Aorta (tissue), 5 donors: ENCODE measurements at regions not wholly inside any gene's neighbourhood (a gene's known extent, or its start where the extent isn't known, plus 50 kb on each side); places are given as distances from the start of the nearest gene placed in this dataset.

Experiments used
- ATAC-seq: fragments of 200-7000 bp; cut with Tn5 transposase; one replicate; pipeline ENCODE4 v1.9.1; 2022; ENCODE audit warnings: moderate library complexity; ENCODE audit not compliant: low FRiP score
- DNase-seq, 2 donors: peaks; one replicate each; pipeline ENCODE4 v3.0.0-alpha.2; 2020
- H3K27ac ChIP-seq, 2 donors: one replicate each; pipeline ENCODE4 v1.5.1; 2013; ENCODE audit warnings: low read length in 2 of 2, mild to moderate bottlenecking in 2 of 2, moderate library complexity in 2 of 2, control low read depth in 1 of 2, inconsistent platforms in 1 of 2, low read depth in 1 of 2
- H3K27me3 ChIP-seq, 2 donors: one replicate each; pipeline ENCODE4 v1.6.1; 2013; ENCODE audit warnings: control low read depth in 1 of 2, low read length in 1 of 2, mild to moderate bottlenecking in 1 of 2, moderate library complexity in 1 of 2; ENCODE audit not compliant: insufficient read depth in 2 of 2, control insufficient read depth in 1 of 2
- H3K36me3 ChIP-seq, 2 donors: one replicate each; pipeline ENCODE4 v1.6.1; 2013; ENCODE audit warnings: control low read depth in 1 of 2, low read length in 1 of 2, mild to moderate bottlenecking in 1 of 2; ENCODE audit not compliant: insufficient read depth in 2 of 2, control insufficient read depth in 1 of 2
- H3K4me1 ChIP-seq, 2 donors: one replicate each; pipeline ENCODE4 v1.6.1; 2013; ENCODE audit warnings: low read length in 2 of 2, control low read depth in 1 of 2, mild to moderate bottlenecking in 1 of 2, moderate library complexity in 1 of 2; ENCODE audit not compliant: insufficient read depth in 2 of 2, control insufficient read depth in 1 of 2
- H3K4me3 ChIP-seq, 2 donors: one replicate each; pipeline ENCODE4 v1.5.1; 2013; ENCODE audit warnings: low read length in 2 of 2, control low read depth in 1 of 2, mild to moderate bottlenecking in 1 of 2
- H3K9me3 ChIP-seq: one replicate; pipeline ENCODE4 v1.6.1; 2013; ENCODE audit warnings: mild to moderate bottlenecking, low read length; ENCODE audit not compliant: control insufficient read depth
- WGBS, 2 donors: extraction: QIAGEN DNeasy Blood & Tissue Kit; methylation state at CpG; one replicate each; pipeline ENCODE4 v1.1.7; 2013; 5-methylcytosine and 5-hydroxymethylcytosine counted together
- intact Hi-C, 2 donors: fragments of 100-400 bp; cut with DNase I; formaldehyde crosslinking; loops; one replicate each; pipeline versions ENCODE4 v1.14.2 to v1.15.0; 2022
- donor health status: healthy with polysubstance abuse.
- donor health status: Bipolar disorder and iron deficiency.
- donor health status: DM: no; HTN: no; CAD: no.
- donor health status: DM: no; HTN: no; CAD: no.
- donor health status: DM: yes; HTN: yes; CAD: no.

- intact Hi-C loops: no loop called here
- H3K27ac ChIP-seq: no peak overlapping the region
- H3K4me1 ChIP-seq: no peaks in the 10 kb centered on the region
- H3K27me3 ChIP-seq: no peaks in the 10 kb centered on the region
- peaks cover 1% of the 10 kb centered on the region for H3K9me3 ChIP-seq
- WGBS, 2 donors: 97% methylated on average over 6 of the region's 6 CpGs
- no peaks in the 10 kb centered on the region for H3K36me3 ChIP-seq
- H3K4me3 ChIP-seq: no peak overlapping the region
- DNase-seq: no peak
- ATAC-seq: no peak
Measured at GRCh38 chr6:44500074-44500473, 112.6 kb downstream of the CDC5L start.

DNA sequence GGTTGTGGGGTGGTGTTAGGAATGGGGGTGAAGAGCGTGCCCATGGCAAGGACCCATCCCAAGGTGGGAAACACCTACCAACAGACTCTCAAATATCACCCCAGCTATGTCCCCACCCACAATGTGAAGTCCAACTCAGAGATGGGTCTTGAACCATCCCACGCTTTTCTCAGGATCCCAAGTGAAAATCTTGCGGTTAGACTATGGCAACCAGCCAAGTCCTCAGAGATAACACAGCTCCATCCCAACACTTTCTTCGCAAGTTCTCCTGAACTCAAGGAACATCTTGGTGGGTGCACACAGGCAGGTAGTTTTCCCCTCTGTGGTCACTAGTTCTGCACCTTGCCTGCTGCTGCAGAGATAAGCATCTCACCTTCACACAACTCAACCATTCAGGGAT, 116.0 kb downstream of the CDC5L start:
- Histone ChIP-seq H3K36me3 (no peaks in the 10 kb centered on the region), H3K27me3 (no peaks in the 10 kb centered on the region), H3K27ac (no peak overlapping the region), H3K4me1 (no peaks in the 10 kb centered on the region), H3K9me3 (peaks cover 1% of the 10 kb centered on the region), H3K4me3 (no peak overlapping the region)
- ATAC-seq (no peak), DNase-seq (no peak)
- intact Hi-C loops: no loop called here
- WGBS, 2 donors: 68 to 72% methylated on average over 4 of the region's 4 CpGs

- Histone ChIP-seq H3K4me1 (no peaks in the 10 kb centered on the region), H3K4me3 (no peak overlapping the region), H3K9me3 (peaks cover 1% of the 10 kb centered on the region), H3K27ac (no peak overlapping the region), H3K27me3 (no peaks in the 10 kb centered on the region), H3K36me3 (no peaks in the 10 kb centered on the region)
- DNase-seq: no peak
- no peak for ATAC-seq
- intact Hi-C loops: no loop called here
- WGBS, 2 donors: 52 to 58% methylated on average over 5 of the region's 5 CpGs
Measured at GRCh38 chr6:44504301-44504791, 116.8 kb downstream of the CDC5L start.

DNA sequence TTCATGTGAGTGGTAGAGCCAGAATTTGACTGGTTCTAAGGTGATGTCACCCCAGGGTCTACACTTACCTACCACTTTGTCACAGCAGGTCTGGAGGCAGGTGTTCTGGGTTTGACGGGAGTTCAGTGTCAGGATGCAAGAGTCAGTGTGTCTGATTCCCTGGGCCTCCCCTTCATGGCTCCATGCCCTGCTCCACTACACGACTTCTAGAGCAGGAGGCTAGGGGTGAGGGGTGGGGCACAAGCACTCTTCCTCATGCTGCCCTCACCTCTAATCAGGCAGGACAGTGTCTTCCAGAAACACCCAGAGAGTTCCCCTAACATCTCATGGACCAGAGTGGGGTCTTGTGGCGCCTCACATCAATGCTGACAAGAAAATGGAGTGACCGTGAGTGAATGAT, 118.2 kb downstream of the CDC5L start:
- no peak overlapping the region for H3K4me3 ChIP-seq
- WGBS, 2 donors: 78 to 81% methylated on average over 4 of the region's 4 CpGs
- DNase-seq (no peak), ATAC-seq (no peak)
- H3K9me3 ChIP-seq: peaks cover 1% of the 10 kb centered on the region
- intact Hi-C loops: no loop called here
- no peaks in the 10 kb centered on the region for H3K36me3 ChIP-seq
- no peak overlapping the region for H3K27ac ChIP-seq
- no peaks in the 10 kb centered on the region for H3K4me1 ChIP-seq
- H3K27me3 ChIP-seq: no peaks in the 10 kb centered on the region

- Histone ChIP-seq H3K27ac (no peak overlapping the region), H3K36me3 (no peaks in the 10 kb centered on the region), H3K4me1 (no peaks in the 10 kb centered on the region), H3K4me3 (no peak overlapping the region), H3K27me3 (no peaks in the 10 kb centered on the region), H3K9me3 (no peaks in the 10 kb centered on the region)
- DNase-seq (no peak), ATAC-seq (no peak)
- intact Hi-C loops: no loop called here
- 96 to 100% methylated on average over 1 of the region's 1 CpG for WGBS, 2 donors
Measured at GRCh38 chr6:44507014-44507413, 119.5 kb downstream of the CDC5L start.

DNA sequence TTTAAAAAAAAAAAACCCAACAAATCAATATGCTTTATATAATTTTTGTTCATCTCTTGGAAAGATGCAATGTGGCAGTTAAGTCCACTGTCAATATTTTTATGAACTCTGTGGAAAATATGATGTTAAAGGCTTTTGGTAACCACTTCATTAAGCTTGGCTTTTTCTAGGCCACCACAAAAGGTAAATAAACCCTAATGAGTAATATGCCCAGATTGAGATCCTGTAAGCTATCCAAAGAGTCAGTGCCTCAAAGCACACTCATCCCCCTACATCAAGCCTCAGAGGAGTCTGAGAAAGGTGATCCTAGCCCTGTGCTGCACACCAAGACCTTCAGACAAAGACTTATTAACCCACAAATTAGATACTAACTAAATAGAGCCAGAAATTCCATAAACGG, 121.1 kb downstream of the CDC5L start:
- intact Hi-C loops: no loop called here
- Histone ChIP-seq H3K4me1 (no peaks in the 10 kb centered on the region), H3K27me3 (no peaks in the 10 kb centered on the region), H3K4me3 (no peak overlapping the region), H3K27ac (no peak overlapping the region), H3K9me3 (no peaks in the 10 kb centered on the region), H3K36me3 (no peaks in the 10 kb centered on the region)
- DNase-seq (no peak), ATAC-seq (no peak)
- WGBS, 2 donors: 73 to 75% methylated on average over 1 of the region's 1 CpG

DNA sequence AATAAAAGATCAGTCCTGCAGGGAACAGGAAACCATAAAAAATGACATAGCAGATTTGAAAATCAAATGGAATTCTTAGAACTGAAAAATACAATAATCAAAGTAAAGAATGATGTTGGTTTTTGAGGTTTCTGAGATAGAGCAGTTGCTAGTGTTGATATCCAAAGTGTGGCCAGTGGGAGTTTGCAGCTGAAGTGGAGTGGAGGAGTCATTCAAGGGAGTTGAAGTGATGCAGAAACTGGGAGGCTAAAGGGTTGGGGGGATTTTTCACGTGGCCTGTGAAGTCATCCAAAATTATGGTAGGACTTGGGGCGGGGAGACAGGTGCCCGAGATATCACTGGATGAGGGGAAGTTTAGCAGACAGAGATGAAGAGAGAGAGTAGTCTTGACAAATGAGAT, 123.6 kb downstream of the CDC5L start:
- no peaks in the 10 kb centered on the region for H3K4me1 ChIP-seq
- intact Hi-C loops: no loop called here
- H3K27ac ChIP-seq: no peak overlapping the region
- 66 to 67% methylated on average over 3 of the region's 3 CpGs for WGBS, 2 donors
- ATAC-seq (no peak), DNase-seq (no peak)
- H3K27me3 ChIP-seq: no peaks in the 10 kb centered on the region
- no peaks in the 10 kb centered on the region for H3K9me3 ChIP-seq
- no peak overlapping the region for H3K4me3 ChIP-seq
- no peaks in the 10 kb centered on the region for H3K36me3 ChIP-seq

DNA sequence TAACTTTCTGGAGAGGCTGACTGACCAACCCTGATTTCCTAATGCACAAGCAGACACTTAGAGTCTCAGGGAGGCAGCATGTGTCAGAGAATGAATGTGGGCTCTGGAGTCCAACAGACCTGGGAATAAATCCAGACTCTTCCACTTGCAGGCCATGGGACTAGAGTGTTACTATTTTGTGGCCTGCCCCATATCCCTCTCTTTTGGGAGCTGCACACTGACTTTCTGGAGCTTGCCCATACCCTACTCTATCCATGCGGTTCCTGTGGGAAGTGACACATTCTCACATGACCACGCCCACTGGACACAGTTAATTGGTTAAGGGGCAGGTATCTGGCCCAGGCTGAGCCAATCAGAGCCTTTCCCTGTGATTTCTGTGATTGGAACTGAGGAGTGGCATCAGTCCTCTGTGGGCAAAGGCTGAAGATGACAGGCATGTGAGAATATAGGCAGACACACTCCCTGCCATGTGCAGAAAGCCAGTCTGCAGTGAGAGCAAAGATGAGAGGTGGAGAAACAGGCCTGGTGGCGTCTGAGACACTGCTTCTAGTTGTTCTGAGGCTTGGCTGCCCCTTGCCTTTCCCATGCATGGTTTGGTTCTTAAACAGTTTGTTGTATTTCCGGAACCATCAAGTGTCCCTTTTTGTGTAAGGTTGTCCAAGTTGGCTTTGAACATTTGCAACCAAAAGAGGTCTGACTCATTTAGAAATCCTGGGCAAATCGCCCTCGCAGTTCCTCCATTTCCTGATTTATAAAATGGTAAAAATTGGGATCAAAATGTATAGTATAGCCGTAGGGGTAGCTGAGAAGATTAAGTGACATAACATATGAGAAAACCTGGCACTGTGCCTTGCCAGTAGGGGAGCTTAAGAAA, 125.6 kb downstream of the CDC5L start:
- Histone ChIP-seq H3K4me3 (no peak overlapping the region), H3K9me3 (no peaks in the 10 kb centered on the region), H3K36me3 (no peaks in the 10 kb centered on the region), H3K27me3 (no peaks in the 10 kb centered on the region), H3K4me1 (no peaks in the 10 kb centered on the region), H3K27ac (no peak overlapping the region)
- WGBS, 2 donors: 57 to 65% methylated on average over 7 of the region's 7 CpGs
- ATAC-seq (peak; percentile 80), DNase-seq (no peak)
- intact Hi-C loops: no loop called here

GRCh38 chr6:44514085-44514484, 126.6 kb downstream of the CDC5L start:
- Histone ChIP-seq H3K27ac (no peak overlapping the region), H3K4me1 (no peaks in the 10 kb centered on the region), H3K36me3 (no peaks in the 10 kb centered on the region), H3K9me3 (no peaks in the 10 kb centered on the region), H3K4me3 (no peak overlapping the region), H3K27me3 (no peaks in the 10 kb centered on the region)
- WGBS, 2 donors: 94 to 98% methylated on average over 2 of the region's 2 CpGs
- no peak for ATAC-seq
- intact Hi-C loops: no loop called here
- DNase-seq: no peak
